EH (cell line): ENCODE measurements at regions not wholly inside any gene's neighbourhood (a gene's known extent, or its start where the extent isn't known, plus 50 kb on each side); places are given as distances from the start of the nearest gene placed in this dataset.

Source experiments
- DNase-seq: peaks from one replicate; pipeline ENCODE4 v3.0.0-alpha.2; 2015; ENCODE audit warnings: low read depth

DNA sequence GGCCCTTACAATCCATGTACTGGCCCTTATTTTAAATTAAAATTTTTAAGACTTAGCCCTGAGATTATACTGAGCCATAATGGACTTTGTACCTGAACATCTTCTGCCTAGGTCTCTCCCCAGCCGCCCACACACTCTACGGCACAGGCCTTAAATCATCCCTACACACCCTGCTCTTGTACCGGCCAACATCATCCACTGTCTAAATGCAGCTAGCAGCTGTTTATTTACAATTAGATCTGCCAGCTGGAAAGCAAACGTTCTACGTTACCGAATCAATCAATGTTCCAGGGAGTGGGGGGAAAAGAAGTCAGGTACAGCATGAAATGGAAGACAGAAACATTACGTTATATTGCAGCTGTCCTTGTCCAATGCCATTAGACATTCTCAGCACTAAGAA is 88.4 kb upstream of the GRAMD2B start:
- no peak for DNase-seq

DNA sequence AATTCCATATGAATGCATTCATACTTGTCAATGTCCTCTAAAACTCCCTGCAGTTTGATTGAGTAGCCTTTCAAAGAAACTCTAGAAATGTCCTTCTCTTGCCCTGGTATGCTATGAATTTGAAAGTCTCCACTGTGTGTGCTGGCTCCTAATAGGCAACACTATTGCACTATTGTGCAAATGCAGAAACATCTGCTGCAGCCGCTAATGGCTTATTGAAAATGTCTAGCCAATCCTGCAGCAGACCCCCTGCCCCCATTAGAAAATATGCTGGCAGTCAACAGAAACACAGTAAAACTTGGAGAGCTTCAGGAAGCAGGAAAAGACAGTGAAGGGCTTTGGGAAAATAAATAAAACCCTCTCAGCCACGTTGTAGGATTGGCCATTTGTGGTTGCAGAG is 87.3 kb upstream of the GRAMD2B start:
- peak; percentile 55 for DNase-seq

DNA sequence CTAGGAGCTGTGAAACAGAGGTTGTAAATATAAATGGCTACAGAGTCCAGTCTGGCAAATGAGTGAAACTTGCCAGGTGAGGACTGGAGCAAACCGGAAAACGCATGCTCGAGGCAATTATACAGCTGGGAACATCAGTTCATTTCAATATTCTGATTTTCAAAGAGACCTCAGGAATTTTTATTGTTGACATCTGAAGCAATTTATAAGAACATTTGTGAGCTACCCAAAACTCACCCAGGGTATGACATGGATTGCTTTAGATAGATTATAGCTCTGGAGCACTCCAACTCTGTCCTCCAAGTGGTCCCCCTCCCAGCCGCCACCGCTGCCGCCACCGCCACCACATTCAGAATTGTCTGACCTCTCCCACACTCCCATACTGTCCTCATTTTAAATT is 84.6 kb upstream of the GRAMD2B start:
- no peak for DNase-seq

DNA sequence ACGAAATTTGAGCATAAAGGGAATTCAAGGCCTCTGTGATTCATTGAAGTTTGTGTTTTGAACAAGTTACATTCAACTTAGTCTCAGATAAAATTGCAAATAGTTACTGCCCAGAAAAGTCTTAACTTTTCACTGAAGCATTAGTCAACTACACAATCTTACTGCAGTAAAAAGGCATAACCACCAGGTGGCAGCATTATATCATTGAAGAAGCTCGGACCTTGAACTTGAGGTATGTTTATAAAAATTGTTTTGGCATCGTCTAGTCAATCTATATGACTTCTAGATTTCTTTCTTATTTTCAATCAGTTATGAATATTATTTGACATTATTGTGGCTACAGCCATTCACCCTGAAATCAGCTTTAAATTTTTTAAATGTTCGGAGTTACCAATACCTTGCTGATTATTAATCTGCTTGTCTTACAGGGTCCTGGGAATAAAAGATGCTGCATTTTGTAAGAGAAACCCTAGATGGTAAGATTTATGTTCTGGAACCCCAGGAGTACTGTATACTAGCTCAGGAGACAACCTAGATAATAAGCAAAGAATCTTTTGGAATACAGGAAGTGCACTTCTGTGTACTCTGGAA is 83.9 kb upstream of the GRAMD2B start:
- DNase-seq = peak; percentile 77

DNA sequence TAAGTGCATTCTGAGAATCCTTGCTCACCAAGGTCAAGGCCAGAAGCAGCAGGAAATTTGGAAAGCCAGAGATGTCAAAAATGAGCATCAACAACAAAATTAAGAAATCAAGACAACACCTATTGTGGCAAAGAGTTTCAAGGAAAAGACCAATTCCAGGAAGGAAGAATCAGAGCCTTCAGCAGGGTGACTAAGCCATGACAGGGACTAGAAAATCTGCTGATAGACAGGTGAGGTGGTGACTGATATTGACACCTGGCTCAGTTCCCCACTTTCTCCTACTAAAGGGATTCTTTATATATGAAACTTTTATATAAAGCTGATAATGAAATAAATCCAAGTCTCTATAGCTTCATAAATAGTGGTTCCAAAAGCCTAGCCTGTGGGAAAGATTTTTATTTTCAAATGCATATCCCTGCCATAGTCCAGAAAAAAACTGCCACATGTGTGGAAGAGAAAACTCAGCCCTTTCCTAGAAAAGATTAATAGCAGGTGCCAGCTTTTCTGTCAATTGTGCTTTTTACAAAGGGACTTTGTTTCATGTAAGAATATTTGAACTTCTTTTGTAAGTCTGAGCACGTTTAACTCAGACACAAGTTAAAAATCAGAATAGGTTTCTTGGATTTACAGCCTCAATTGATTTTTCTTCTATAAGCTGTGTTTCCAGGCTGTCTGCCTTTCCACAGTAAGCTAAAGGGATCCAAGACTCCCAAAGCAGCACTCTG is 81.1 kb upstream of the GRAMD2B start:
- no peak for DNase-seq

DNA sequence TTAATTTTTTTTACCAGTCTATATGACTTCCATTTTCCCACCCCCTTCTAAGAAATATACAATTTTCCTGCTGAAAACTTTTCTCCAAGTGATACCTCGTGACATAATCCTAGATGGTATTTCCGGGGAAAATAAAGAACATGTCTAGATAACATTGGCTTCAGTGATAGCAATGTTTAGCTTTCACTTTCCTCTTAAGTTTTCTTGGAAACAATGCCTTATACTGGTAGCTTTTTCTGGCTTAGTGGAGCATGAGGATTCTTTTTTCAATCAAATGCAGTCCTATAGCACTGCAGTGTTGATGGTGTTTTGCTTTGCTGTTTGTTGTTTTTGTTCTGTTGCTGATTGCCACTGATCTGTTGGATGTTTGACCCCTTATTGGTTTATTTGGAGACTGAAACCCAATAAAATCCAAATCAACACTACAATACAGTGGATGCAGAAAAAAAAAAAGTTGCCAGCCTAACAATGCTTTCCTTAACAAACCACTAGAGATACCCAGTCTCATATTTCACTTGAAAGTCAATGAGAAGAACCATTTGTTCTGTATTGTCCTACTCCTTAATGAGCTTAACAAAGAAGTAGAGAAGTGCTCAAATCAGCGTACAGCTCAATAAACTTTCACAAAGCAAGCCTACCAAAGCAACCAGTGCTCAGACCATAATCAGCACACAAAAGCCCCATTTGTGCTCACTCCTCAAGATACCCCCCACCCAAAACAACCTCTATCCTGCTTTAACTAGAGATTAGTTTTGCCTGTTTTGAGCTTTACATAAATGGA is 74.2 kb upstream of the GRAMD2B start:
- DNase-seq = no peak

DNA sequence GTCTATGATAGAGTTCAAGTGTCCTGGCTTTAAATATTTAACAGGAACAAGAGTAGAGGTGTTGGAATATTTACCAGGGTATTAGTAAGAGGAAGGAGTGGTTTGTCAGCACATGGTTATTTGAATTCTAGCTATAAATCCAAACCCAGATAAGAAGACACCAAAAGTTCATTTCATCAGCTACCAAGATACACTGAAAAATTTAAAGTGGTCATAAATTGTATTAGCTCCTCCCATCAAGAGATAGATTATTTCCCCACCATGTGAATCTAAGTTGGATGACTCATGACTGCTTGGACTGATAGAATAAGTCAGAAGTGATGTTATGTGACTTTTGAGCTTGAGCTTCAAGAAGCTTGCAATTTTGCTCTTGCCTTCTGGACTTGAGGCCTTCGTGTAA is 72.1 kb upstream of the GRAMD2B start:
- peak; percentile 89 for DNase-seq

DNA sequence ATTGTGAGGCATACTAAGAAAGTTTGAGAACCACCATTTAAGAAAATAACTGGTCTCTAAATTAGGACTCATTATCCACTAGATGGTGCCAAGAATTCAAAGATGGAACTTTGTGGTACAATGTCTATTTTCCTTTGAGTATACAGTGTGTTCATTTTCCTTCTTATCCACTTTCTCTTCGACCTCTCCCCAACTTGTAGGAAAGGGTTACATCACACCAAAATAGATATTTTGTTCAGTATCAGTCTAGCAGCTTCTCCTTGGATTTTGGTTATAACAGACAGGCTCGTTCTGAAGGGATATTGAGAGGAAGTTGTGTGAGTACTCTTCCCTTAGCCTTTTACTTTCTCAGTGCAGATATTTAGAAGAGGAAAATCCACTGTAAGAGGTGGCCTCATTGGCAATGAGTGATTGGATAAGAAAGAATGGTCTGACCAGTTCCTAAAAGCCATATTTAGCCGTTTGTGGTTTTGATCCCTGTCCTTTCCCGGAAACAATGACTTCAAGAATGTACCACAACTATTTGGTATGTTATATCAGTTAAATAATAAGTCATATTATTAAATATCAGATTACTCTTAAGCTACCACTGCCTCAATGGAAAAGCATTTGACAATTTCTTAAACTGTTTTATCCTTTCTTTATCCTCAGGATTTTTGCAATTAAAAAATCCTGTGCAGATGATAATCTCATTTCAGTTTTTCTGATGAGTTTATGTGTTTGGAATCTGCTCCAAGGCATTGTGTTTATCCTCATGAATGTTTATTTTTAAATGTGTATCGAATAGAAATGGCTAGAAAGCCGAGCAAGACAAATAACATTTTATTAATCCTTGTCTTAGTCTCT is 69.0 kb upstream of the GRAMD2B start:
- DNase-seq = peak; percentile 99

DNA sequence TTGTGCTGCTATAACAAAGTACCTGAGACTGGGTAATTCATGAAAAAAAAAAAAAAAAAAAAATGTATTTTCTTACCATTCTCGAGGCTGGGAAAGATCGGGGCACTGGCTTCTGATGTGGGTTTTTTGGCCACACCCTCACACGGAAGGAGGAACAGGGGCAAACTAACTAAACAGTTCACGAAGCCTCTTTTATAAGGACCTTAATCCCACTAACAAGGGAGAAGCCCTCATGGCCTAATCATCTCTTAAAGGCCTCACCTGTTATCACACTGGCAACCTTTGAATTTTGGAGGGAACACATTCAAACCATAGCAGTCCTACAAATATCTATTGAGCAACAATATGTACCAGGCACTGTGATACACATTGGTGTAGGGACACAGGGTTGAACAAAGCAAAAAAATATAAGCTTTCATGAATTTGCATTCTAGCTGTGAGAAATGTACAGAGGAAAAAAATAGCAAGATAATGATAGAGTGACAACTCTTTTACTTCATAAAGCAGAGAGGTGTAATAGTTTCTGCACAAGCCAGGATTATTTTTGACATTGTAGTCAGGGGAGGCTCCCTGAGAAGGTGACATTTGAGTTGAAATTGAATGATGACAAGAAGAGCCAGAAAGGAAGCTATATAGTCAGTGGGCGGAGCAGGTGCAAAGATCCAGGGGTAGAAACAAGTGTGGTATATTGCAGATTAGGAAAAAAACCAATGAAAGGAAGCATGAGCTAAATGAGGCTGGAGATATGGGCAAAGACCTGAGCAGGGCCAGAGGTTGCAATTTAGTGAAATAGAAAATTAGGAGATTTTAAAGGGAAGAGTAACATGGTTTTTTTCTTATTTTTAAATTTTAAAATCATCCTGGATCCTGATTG is 68.1 kb upstream of the GRAMD2B start:
- no peak for DNase-seq

DNA sequence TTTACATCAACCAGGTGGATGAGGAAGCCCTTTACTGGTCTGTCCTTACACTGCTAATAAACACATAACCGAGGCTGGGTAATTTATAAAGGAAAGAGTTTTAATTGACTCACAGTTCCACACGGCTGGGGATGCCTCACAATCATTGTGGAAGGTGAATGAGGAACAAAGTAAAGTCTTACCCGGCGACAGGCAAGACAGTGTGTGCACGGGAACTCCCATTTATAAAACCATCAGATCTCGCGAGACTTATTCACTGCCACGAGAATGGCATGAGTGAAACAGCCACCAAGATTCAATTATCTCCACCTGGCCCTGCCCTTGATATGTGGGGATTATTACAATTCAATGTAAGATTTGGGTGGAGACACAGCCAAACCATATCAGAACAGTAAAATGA is 67.3 kb upstream of the GRAMD2B start:
- DNase-seq = no peak

DNA sequence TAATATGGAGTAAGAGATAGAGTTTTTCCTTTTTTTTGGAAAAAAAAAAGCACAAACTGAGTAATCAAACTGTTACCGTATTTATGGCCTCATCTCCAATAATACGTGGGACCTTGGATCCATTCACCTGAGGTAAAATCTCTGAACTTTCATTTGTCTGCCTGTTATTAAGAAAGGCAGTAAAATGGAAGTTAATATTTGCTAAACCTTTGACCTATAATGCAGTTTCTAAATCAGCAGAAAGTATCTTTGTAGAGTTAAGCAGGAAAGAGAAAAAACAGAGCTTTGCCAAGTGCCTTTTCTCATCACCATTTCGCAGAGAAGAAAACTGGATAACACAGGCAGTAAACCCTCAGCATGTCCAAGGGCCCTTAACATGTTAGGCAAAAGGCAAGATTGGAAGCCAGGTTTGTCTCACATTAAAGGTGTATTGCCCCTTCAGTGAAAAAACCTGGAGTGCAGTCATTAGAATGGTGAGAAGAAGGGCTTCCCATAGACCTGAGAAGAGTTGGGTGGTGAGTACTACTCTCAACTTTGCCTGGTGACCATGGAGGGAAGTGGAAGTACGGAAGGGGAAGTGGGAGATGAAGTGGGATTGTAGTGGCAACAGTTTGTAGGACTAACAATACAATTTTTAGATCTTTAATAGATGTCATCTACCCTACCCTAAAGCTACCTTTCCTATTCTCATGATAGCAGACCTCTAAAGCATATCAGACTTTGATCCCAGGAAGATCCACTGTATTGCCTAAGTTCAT is 65.4 kb upstream of the GRAMD2B start:
- DNase-seq = no peak

DNA sequence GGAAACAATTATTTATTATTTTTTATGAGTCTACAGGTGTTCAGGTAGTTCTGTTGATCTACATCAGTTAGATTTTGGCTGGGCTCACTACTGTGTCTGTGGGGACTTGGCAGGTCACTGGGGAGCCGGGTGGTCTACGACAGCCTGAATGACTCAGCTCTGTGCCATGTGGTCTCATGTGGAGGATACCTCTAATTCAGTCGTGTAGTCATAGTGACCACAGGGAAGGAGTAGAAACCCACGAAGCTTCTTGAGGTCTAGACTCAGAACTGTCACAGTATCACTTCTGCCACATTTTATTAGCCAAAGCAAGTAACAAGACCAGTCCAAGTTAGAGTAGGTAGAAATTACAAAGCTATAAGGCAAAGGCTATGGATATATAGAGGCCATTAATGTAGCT is 64.7 kb upstream of the GRAMD2B start:
- DNase-seq = peak; percentile 69

DNA sequence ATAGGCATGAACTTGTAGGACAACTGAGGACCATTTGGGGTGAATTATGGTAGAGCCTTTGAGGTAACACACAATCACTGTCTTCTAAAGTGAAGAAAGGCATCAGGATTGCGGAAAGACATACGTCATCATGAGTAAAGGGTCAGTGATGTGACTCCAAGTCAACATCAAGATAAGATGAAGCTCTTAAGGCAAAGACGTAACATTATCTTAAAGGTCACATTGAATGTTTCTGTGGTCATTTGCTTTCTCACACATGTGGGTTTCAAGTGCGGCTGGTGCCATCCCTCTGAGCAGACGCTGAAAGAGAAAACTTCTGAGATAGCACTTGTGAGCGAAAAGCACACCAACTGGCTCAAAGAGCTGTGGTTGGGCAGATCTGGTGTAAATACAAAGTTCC is 63.3 kb upstream of the GRAMD2B start:
- DNase-seq = no peak

DNA sequence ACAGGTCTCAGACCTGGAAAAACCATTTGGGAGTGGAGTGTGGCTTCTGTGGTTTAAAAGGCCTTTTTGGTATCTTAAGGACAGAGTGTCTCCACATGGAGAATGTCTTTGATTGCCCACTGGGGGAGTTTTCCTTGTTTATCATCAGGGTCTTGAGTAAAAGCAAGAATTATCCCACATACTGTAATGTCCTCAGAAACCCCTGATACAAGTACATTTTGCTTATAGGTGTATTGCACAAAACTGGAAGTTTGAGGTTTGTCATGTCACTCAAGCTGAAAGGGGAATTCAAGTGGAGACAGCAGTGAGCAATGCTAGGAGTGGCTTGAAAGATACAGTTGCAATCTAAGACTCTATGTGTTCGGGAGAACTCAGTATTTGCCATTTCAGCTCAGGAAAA is 62.7 kb upstream of the GRAMD2B start:
- no peak for DNase-seq

DNA sequence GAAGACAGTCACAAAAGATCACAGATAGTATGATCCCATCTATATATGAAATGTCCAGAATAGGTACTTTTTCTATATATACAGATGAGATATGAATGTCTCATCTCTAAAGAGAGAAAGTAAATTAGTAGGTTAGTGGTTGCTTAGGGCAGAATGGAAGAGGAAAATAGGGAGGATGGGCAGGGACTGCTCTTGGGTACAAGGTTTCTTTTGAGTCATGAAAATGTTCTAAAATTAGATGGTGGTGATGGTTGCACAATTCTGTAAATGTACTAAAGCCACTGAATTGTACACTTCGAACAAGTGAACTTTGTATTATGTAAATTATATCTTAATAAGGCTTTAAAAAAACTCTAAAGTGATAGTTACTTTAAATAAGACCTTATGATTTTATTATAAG is 59.6 kb upstream of the GRAMD2B start:
- peak; percentile 72 for DNase-seq

DNA sequence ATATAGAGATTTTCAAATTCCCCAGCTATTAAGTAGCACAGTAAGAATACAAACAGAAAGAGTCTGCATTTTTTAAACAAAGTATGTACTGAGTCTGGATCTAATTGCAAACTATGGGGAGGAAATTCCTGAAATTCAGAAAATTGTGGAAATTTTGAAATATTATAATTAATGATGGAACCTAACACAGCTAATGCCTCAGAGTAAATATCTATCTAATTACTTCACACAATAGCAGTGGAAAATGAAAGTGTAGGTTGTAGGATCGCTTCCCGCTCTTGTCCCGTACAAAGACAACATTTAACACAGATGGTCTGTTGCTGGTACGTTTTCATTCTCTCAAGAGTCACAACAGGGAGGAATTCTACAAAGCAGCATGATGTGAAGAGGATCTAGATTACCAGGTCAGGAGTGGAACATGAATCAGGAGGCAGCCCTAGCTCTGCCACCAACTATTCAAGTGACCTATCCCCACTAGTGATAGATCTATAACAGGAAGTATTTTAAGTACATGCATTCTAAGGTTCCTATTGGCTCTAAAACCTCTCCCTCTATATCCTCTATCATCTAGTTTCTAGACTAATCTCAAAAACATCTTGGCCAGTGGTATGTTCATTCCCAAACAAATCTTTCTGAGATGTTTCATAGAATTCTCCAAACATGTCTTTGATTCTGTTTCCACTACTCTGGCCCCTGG is 58.9 kb upstream of the GRAMD2B start:
- DNase-seq = peak; percentile 41

DNA sequence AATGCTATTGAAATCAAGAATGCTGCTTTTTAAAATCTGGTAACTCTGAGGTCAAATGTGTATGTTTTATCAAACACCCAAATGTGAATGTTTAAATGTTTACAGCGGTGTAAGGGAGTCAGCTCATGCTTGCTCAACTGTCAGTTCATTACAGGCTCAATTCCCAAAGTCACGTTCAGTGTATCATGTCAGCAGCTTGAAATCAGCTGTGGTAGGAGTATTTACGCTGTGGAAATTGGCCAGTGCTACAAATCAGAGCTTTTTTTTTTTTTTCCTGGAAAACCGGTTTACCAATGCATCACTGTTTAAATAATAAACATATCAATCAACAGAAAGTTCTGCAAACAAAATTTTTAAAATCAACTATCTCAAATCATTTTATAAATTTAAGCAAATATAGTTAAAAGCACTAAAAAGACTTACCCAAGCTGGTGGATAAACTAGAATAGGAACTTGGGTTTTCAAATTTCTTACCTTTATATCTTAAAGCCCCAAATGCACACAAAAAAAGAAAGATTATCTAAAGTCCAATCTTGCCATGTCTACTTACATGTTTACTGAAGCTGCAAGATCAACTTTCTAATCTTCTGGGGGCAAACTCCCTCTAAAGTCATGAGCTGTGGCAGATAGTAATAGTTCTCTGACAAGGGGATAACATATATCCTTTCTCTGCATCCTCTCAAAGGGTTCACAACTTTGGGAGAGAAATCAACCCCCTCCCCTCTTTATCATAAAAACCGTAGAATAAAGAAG is 57.6 kb upstream of the GRAMD2B start:
- DNase-seq = no peak

DNA sequence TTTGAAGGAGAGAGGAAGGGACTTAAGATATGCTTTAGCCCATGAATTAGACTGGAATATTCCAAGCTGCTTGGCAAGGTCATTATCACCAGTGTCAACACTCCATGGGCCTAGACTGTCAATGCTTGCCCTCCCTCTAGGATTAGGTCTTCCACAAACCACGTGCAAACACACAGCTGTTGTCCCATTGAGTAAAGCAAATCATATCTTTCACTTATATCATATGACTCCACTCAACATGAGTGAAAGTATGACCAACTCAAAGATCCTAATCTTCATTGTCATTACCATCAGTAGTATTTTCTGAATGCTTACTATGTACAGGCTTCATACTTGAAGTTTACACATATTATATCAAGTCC is 57.0 kb upstream of the GRAMD2B start:
- no peak for DNase-seq

DNA sequence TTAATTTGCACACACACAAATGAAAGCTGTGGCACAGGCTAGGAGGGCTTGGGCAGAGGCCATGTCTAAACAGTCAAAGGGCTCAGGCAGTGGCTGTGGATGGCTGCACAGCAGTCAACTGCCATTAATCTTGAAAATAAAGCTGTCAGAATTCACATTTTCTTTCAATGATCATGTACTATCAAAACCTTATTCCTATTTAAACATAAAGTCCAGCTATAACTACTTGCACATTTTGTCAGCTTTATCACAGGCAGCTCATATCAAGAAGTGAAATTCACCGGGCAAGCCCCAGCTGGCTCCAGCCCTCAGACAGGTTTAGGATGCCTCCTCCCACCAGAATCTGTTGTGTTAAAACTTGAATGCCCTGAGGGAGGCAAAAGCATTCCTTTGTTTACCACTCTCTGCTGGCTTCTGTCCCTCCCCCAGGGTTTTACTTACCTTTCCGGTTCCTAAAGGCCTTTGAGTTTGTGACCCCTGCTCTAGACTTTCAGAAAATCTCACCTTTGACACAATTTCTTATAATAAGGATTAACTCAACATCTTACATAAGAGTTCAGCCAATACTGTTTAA is 54.9 kb upstream of the GRAMD2B start:
- peak; percentile 55 for DNase-seq
